ENCODE measurements at regions not wholly inside any gene's neighbourhood (a gene's known extent, or its start where the extent isn't known, plus 50 kb on each side); places are given as distances from the start of the nearest gene placed in this dataset.
"Not testable (repeated sequence)": the region's sequence is repeated elsewhere in the genome, so short reads cannot be mapped to it uniquely, and the experiment has no call there.

GRCh38 chr22:23382428-23383218 lies 197.5 kb downstream of the IGLL1 start:
- TF ChIP-seq CTCF (IDR thresholded peaks at IDR 0.05; ENCODE audit: low read depth, low read length), result no peak
- no peak overlapping the region for H3K4me3 ChIP-seq (ENCODE audit: low read depth, low read length)

DNA sequence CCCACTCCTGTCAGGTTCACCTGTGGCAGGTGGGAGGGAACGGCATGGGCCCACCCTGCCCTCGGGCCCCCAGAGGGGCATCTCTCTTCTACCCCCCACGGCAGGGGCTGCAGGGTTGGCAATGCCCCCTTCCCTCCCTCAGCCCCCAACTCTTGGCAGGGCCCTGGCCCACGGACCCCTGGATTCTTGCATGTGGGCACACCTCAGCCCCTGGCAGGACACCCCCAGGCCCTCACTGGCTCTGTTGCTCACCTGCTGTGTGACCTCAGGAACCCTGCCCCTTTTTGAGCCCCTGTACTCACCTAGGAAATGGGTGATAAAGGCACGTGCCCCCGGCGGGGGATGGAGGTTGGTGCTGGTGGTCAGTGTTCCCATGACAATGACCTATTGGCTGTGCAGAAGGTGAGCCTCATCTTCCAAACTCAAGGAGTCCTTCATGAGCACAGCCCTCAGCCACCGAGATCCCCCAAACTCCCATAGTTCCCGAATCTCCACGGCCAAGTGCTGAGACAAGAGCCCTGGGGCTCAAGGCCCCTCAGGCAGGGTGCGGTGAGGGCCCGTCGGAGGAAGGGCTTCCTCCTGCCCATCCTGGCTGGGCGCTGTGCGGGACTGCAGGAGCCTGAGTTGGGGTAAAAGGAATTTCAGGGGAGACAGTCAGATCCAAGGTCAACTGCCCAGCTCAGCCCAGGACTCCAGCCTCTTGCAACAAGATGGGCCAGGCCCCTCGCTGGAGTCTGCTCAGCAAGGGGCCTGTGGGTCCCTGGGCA lies 198.2 kb downstream of the IGLL1 start:
- no peak for TF ChIP-seq CTCF (IDR thresholded peaks at IDR 0.05; ENCODE audit: low read depth, low read length)
- no peak overlapping the region for H3K4me3 ChIP-seq (ENCODE audit: low read depth, low read length)

DNA sequence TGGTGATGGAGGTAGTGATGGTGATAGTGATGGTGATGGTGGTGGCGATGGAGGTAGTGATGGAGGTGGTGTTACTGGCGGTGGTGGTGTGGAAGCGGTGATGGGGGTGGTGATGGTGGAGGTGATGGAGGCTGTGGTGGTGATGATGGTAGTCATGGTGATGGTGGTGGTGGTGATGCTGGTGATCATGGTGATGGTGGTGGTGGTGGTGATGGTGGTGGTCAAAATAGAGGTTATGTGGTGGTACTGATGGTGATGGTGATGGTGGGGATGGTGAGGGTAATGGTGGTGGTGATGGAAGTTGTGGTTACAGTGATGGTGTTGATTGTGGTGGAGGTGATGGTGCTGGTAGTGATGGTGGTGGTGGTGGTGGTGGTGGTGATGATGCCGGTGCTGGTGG lies 199.2 kb downstream of the IGLL1 start:
- H3K4me3 ChIP-seq (ENCODE audit: low read depth, low read length), result no peak overlapping the region
- TF ChIP-seq CTCF (IDR thresholded peaks at IDR 0.05; ENCODE audit: low read depth, low read length), result no peak

DNA sequence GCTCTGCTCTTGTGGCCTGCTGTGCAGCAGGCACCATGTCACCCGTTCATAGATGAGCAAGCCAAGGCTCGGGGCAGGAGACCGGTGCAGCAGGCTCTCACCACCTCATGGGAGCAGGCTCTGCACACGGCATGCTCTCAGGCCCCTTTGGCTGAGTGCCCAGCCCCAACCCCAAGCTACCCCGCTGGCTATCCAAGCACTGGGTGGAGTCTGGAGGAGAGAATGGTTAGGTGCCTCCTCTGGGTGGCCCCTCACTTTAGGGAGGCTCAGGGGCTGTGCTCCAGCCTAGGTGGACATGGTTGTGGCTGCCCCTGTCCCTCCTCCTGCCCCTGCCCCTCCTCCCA lies 199.9 kb downstream of the IGLL1 start:
- no peak for TF ChIP-seq CTCF (IDR thresholded peaks at IDR 0.05; ENCODE audit: low read depth, low read length)
- no peak overlapping the region for H3K4me3 ChIP-seq (ENCODE audit: low read depth, low read length)

DNA sequence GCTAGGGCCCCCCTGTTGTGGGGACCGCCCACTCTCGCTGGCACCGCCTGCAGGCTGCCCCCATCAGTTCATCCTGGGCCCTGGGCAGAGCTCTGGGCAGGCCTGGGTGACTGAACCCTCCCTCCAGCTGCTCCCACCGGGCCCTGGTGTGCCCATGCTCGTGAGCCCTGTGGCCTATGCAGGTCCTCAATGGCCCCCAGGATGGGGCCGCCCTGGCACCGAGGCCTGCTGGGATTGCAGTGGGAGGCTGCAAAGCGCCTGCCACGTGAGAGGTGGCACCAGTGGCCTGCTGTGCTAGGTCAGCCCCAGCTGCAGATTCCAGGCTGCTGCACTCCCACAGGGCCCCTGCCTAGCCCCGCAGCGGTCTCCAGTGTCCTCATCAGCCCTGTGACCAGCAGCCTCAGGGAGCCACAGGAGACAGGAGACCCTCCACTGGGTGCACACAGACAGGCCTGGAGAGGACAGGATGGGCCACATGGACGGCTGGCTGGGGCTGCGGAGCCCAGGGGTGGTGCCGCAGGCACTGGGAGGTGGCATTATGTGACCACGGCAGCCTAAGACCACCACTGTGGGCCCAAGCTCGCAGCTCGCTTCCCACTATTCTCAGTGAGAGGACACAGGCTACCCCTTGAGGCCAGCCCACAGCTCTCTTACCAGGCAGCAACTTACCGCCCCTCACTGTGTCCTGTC lies 199.4 kb downstream of the BCR start:
- not testable (repeated sequence) for H3K4me3 ChIP-seq (ENCODE audit: low read depth, low read length)

GRCh38 chr22:23377767-23378166 lies 197.5 kb downstream of the BCR start:
- no peak for TF ChIP-seq CTCF (IDR thresholded peaks at IDR 0.05; ENCODE audit: low read depth, low read length)
- no peak overlapping the region for H3K4me3 ChIP-seq (ENCODE audit: low read depth, low read length)

DNA sequence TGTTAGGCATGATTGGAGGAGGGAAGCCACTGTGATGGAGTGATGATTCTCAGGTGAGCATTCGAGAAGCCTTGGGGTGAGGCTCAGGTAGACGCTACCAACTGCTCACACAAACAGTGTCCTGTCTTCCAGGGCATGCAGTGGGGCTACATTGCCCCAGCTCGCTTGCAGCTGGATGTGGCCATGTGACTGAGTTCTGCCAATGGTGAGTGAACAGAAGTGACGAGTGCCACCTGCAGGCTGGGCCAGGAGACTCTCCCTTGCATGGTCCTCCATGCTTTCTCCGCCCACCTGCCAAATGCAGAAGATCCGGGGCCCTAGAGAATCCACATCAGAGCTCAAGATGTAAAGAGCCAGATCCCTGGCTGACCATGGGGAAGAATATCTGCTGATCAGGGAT lies 195.9 kb downstream of the BCR start:
- H3K4me3 ChIP-seq (ENCODE audit: low read depth, low read length), result no peak overlapping the region
- TF ChIP-seq CTCF (IDR thresholded peaks at IDR 0.05; ENCODE audit: low read depth, low read length), result no peak

Measured in WI38 (cell line).